K562 (cell line): ENCODE measurements at regions not wholly inside any gene's neighbourhood (a gene's known extent, or its start where the extent isn't known, plus 50 kb on each side); places are given as distances from the start of the nearest gene placed in this dataset.

Experiments used
- ELF1 ChIP-seq: fragments of 200-800 bp; sonication (Bioruptor generic); IDR thresholded peaks from 2 replicates; pipeline ENCODE4 v1.6.1; 2016; ENCODE audit warnings: missing genetic modification characterization, missing compliant biosample characterization
- HNRNPH1 ChIP-seq: fragments of 200-400 bp; formaldehyde crosslinking; optimal IDR thresholded peaks from 2 replicates; pipeline ENCODE3; 2017; ENCODE audit warnings: low read depth, mild to moderate bottlenecking, low read length, moderate library complexity
- NR2C2 ChIP-seq, 2 experiments: fragments of 200-800 bp in 1 of 2; sonication (Bioruptor generic) in 1 of 2; sonication (generic) in 1 of 2; formaldehyde crosslinking in 1 of 2; IDR thresholded peaks; 2 replicates each; pipeline versions ENCODE4 v1.6.1 to v1.8.0; 2016 to 2022; ENCODE audit warnings: mild to moderate bottlenecking in 1 of 2, missing compliant biosample characterization in 1 of 2, missing genetic modification characterization in 1 of 2, missing genetic modification reagents in 1 of 2
- NRF1 ChIP-seq, 2 experiments: fragments of 450-650 bp; IDR thresholded peaks in 1 of 2; conservative IDR thresholded peaks in 1 of 2; 2 replicates each; pipeline ENCODE4 v1.6.1; 2014; ENCODE audit warnings: mild to moderate bottlenecking in 2 of 2
- POLR2G ChIP-seq: fragments of 200-400 bp; formaldehyde crosslinking; IDR thresholded peaks from 2 replicates; pipeline ENCODE4 v1.6.1; 2017; ENCODE audit warnings: low read depth, mild to moderate bottlenecking, antibody characterized with exemption, low read length, moderate library complexity
- RBM14 ChIP-seq: fragments of 200-400 bp; formaldehyde crosslinking; IDR thresholded peaks from 2 replicates; pipeline ENCODE4 v1.6.1; 2018; ENCODE audit warnings: low read depth, mild to moderate bottlenecking, low read length, moderate library complexity, borderline replicate concordance; ENCODE audit not compliant: insufficient read depth
- RBM25 ChIP-seq: fragments of 200-400 bp; formaldehyde crosslinking; IDR thresholded peaks from 2 replicates; pipeline ENCODE4 v1.6.1; 2018; ENCODE audit warnings: low read length, low read depth, moderate library complexity; ENCODE audit not compliant: severe bottlenecking
- RFX1 ChIP-seq: fragments of 450-650 bp; IDR thresholded peaks from 2 replicates; pipeline ENCODE4 v1.6.1; 2016; ENCODE audit warnings: mild to moderate bottlenecking, moderate library complexity
- SAFB2 ChIP-seq: fragments of 200-400 bp; formaldehyde crosslinking; IDR thresholded peaks from 2 replicates; pipeline ENCODE4 v1.6.1; 2018; ENCODE audit warnings: borderline replicate concordance, low read length, low read depth, moderate library complexity; ENCODE audit not compliant: severe bottlenecking
- SNRNP70 ChIP-seq: fragments of 200-400 bp; formaldehyde crosslinking; optimal IDR thresholded peaks from 2 replicates; pipeline ENCODE3; 2017; ENCODE audit warnings: low read depth, low read length
- TCF7 ChIP-seq: sonication (generic); IDR thresholded peaks from 2 replicates; pipeline ENCODE4 v1.6.1; 2016; ENCODE audit warnings: antibody characterized with exemption, borderline replicate concordance
- ZBTB17 ChIP-seq: fragments of 450-650 bp; formaldehyde crosslinking; IDR thresholded peaks from 2 replicates; pipeline ENCODE4 v1.4.0; 2020; ENCODE audit warnings: mild to moderate bottlenecking
- ZBTB8A ChIP-seq: fragments of 450-650 bp; IDR thresholded peaks from 2 replicates; pipeline ENCODE4 v1.6.1; 2018; ENCODE audit warnings: mild to moderate bottlenecking, moderate library complexity; ENCODE audit not compliant: partially characterized antibody
- TF ChIP-seq, protein P1 (sequence below): fragments of 150-350 bp; IDR thresholded peaks from 2 replicates; pipeline ENCODE4 v1.6.1; 2014; ENCODE audit warnings: low read depth, mild to moderate bottlenecking, low read length, borderline replicate concordance
- TF ChIP-seq, protein P2 (sequence below): sonication (generic); formaldehyde crosslinking; IDR thresholded peaks from 2 replicates; pipeline ENCODE4 v1.5.0; 2020; ENCODE audit warnings: missing genetic modification reagents
- TF ChIP-seq, protein P3 (sequence below): fragments of 250-450 bp; sonication (Bioruptor Pico); IDR thresholded peaks from 2 replicates; pipeline ENCODE4 v1.9.0; 2021; ENCODE audit warnings: mild to moderate bottlenecking, inconsistent platforms

DNA sequence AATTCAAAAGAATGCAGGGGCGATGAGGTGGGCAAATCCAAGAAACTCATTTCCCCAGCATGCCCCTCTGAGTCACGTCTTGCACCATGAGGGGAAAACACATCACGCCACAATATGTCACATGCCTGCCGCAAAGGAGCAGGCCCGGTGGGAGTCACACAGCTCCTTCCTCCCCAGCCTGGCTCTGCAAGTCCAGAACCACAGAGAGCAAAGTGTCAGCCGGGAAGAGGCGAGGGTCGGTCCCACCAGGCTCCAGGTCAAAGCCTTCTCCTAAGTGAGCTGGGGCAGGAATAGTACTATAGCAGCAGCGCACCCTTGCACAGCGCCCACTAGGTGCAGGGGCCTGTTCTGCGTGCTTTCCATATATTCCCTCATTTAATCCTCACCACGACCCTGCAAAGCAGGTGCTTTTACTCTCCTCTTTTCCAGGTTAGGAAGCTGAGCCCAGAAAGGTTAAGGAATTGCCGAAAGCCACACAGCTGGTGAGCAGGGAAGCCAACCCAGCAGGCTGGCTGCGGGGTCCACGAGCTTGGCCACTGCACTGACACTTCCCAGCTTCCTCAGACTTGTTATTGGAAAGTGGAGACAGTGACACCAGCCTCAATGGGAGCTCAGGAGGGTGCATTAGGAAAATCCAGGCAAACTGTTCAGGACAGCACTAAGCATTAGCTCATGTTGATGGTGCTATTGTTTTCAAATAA lies 94.0 kb upstream of the ZMIZ1 start (continued):
- TF ChIP-seq, protein P1, sequence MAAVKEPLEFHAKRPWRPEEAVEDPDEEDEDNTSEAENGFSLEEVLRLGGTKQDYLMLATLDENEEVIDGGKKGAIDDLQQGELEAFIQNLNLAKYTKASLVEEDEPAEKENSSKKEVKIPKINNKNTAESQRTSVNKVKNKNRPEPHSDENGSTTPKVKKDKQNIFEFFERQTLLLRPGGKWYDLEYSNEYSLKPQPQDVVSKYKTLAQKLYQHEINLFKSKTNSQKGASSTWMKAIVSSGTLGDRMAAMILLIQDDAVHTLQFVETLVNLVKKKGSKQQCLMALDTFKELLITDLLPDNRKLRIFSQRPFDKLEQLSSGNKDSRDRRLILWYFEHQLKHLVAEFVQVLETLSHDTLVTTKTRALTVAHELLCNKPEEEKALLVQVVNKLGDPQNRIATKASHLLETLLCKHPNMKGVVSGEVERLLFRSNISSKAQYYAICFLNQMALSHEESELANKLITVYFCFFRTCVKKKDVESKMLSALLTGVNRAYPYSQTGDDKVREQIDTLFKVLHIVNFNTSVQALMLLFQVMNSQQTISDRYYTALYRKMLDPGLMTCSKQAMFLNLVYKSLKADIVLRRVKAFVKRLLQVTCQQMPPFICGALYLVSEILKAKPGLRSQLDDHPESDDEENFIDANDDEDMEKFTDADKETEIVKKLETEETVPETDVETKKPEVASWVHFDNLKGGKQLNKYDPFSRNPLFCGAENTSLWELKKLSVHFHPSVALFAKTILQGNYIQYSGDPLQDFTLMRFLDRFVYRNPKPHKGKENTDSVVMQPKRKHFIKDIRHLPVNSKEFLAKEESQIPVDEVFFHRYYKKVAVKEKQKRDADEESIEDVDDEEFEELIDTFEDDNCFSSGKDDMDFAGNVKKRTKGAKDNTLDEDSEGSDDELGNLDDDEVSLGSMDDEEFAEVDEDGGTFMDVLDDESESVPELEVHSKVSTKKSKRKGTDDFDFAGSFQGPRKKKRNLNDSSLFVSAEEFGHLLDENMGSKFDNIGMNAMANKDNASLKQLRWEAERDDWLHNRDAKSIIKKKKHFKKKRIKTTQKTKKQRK: no peak
- TF ChIP-seq ZBTB8A (no peak), RFX1 (no peak), POLR2G (peak; percentile 52), ZBTB17 (CRISPR knock-in tag) (0 out of 2 replicates have a peak, but pooled peaks have one; percentile 48), RBM25 (no peak), TCF7 (no peak), ELF1 (tag) (peak; percentile 28; the same call in 1 of the 2 replicates), SAFB2 (no peak), HNRNPH1 (no peak), SNRNP70 (no peak), NR2C2 (CRISPR knock-in tag; IDR thresholded peaks at IDR 0.05) (no peak), NR2C2 (tag; IDR thresholded peaks at IDR 0.05) (peak; percentile 32; the same call in 1 of the 2 replicates), NRF1 (conservative IDR thresholded peaks at IDR 0.05 in 1 of 2, IDR thresholded peaks at IDR 0.05 in 1 of 2) (peak; percentile 33 to 57; a peak in 3 of 4 replicates), RBM14 (no peak)
- TF ChIP-seq, protein P2, sequence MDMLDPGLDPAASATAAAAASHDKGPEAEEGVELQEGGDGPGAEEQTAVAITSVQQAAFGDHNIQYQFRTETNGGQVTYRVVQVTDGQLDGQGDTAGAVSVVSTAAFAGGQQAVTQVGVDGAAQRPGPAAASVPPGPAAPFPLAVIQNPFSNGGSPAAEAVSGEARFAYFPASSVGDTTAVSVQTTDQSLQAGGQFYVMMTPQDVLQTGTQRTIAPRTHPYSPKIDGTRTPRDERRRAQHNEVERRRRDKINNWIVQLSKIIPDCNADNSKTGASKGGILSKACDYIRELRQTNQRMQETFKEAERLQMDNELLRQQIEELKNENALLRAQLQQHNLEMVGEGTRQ (CRISPR knock-in tag): peak; percentile 29; the same call in 1 of the 2 replicates
- TF ChIP-seq, protein P3, sequence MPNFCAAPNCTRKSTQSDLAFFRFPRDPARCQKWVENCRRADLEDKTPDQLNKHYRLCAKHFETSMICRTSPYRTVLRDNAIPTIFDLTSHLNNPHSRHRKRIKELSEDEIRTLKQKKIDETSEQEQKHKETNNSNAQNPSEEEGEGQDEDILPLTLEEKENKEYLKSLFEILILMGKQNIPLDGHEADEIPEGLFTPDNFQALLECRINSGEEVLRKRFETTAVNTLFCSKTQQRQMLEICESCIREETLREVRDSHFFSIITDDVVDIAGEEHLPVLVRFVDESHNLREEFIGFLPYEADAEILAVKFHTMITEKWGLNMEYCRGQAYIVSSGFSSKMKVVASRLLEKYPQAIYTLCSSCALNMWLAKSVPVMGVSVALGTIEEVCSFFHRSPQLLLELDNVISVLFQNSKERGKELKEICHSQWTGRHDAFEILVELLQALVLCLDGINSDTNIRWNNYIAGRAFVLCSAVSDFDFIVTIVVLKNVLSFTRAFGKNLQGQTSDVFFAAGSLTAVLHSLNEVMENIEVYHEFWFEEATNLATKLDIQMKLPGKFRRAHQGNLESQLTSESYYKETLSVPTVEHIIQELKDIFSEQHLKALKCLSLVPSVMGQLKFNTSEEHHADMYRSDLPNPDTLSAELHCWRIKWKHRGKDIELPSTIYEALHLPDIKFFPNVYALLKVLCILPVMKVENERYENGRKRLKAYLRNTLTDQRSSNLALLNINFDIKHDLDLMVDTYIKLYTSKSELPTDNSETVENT (CRISPR knock-in tag): peak; percentile 54; the same call in 1 of the 2 replicates
